IPS-18a (cell line): ENCODE measurements at regions not wholly inside any gene's neighbourhood (a gene's known extent, or its start where the extent isn't known, plus 50 kb on each side); places are given as distances from the start of the nearest gene placed in this dataset.

Experiments
- H3K27ac ChIP-seq: one replicate; pipeline ENCODE4 v1.5.1; 2013; ENCODE audit warnings: low read length
- H3K27me3 ChIP-seq: one replicate; pipeline ENCODE4 v1.6.1; 2013; ENCODE audit warnings: mild to moderate bottlenecking, low read length; ENCODE audit not compliant: control insufficient read depth, insufficient read depth
- H3K36me3 ChIP-seq: one replicate; pipeline ENCODE4 v1.6.1; 2013; ENCODE audit warnings: low read depth, low read length; ENCODE audit not compliant: control insufficient read depth
- H3K4me1 ChIP-seq: one replicate; pipeline ENCODE4 v1.6.1; 2013; ENCODE audit warnings: low read depth, low read length; ENCODE audit not compliant: control insufficient read depth
- H3K4me3 ChIP-seq: one replicate; pipeline ENCODE4 v1.5.1; 2013; ENCODE audit warnings: low read length
- H3K9ac ChIP-seq: one replicate; pipeline ENCODE4 v1.6.1; 2013; ENCODE audit warnings: mild to moderate bottlenecking, low read length, moderate library complexity
- H3K9me3 ChIP-seq: one replicate; pipeline ENCODE4 v1.6.1; 2013; ENCODE audit warnings: low read depth, low read length; ENCODE audit not compliant: control insufficient read depth

DNA sequence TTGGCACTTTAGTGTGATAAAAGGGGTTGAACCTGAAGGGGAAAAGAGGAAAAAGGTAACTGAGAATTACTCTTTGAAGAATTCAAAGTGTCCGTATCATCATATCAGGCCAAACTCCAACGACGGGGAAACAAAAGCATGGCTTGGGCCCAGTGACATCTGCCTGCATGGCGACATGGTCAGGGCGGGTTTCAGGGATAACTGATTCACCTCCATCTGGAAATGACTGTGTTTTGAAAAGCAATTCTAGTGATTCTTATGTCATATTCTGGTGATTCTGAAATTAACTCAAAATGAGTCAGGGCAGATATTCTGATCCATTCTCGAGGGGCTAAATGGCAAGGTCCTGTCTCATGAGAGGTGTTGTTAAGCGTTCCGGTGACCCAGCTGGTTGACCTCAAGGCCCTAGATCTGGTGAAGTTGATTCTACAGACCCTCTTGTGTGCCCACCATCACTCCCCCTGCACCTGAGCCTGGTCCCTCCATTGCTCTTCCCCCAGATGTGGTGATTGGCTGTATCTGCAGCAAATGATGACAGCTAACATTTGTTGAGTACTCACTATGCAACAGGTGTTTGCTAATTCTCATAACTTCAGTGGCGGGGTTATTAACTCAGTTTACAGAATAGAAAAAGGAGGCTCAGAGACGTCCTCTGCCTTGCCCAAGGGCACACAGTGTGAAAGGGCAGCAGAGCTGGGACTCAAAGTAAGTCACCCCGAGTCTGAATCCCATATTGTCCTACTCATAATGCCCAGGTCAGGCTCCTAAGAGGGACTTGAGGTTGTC is 251.8 kb downstream of the MAF start:
- H3K27ac ChIP-seq, result no peak overlapping the region
- no peaks in the 10 kb centered on the region for H3K36me3 ChIP-seq
- no peaks in the 10 kb centered on the region for H3K9me3 ChIP-seq
- H3K9ac ChIP-seq, result no peak overlapping the region
- no peak overlapping the region for H3K4me3 ChIP-seq
- H3K4me1 ChIP-seq, result peaks cover 20% of the 10 kb centered on the region
- no peaks in the 10 kb centered on the region for H3K27me3 ChIP-seq

DNA sequence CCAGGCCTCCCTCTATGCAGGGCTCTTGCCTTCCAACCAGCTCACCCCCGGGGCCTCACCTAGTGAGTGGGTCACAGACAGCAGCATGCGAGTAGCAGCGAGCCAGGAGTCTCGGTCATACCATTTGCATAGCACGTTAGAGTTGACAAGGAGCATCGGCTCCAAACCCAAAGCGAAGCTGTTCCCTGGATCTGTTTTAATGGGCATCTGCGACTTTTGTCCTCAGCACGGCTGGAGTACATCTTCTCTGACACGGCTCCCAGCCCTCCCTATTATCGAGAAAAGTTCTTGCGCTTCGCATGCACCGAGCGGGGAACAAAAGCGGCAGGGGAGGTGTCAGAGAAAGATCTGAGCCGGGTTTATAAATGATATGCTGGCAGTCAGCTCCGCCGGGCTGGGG is 253.3 kb downstream of the MAF start:
- H3K9me3 ChIP-seq, result no peaks in the 10 kb centered on the region
- no peak overlapping the region for H3K27ac ChIP-seq
- H3K4me3 ChIP-seq, result no peak overlapping the region
- H3K9ac ChIP-seq, result no peak overlapping the region
- no peaks in the 10 kb centered on the region for H3K27me3 ChIP-seq
- H3K4me1 ChIP-seq, result peaks cover 20% of the 10 kb centered on the region
- H3K36me3 ChIP-seq, result no peaks in the 10 kb centered on the region

DNA sequence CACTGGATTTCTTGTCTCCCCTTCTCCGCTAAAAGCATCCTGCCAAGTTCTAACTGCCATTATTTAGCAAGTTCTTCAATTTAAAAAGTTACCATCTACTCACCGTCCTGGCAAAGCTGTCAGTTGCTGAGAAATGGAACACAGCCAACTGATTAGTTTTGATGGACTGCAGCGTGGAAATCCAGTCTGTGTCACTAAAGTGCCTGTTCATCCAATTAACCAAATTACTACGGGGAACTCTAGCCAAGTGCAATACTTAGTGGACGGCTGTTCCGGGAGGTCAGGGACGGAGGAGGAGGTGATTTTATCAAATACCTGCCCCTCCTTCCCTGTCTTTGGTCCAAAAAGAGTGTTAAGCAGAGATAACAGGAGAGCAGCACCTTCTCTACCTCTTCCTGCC is 260.7 kb downstream of the MAF start:
- Histone ChIP-seq H3K9me3 (no peaks in the 10 kb centered on the region), H3K9ac (no peak overlapping the region), H3K36me3 (no peaks in the 10 kb centered on the region), H3K27me3 (no peaks in the 10 kb centered on the region), H3K4me3 (no peak overlapping the region), H3K4me1 (no peaks in the 10 kb centered on the region), H3K27ac (no peak overlapping the region)

DNA sequence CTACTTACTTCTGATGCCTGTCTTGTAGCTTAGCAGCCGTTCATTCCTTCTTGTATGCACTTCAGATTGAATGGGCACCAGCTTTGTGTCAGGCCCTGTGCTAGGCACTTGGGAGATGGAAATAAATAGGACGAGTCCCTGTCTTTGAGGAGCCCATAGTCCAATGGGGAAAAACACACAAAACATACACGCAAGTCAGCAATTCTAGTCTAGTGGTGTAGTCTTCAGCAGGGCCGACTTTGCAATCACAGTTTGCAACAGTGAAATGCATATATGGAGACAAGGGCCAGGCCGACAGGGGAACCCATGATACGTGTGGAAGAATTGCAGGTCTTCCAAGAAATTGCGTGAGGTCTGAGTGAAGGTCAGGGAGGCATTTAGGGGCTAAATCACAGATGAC is 262.6 kb downstream of the MAF start:
- Histone ChIP-seq H3K9me3 (no peaks in the 10 kb centered on the region), H3K36me3 (no peaks in the 10 kb centered on the region), H3K27me3 (no peaks in the 10 kb centered on the region), H3K4me3 (no peak overlapping the region), H3K9ac (no peak overlapping the region), H3K27ac (no peak overlapping the region), H3K4me1 (no peaks in the 10 kb centered on the region)

DNA sequence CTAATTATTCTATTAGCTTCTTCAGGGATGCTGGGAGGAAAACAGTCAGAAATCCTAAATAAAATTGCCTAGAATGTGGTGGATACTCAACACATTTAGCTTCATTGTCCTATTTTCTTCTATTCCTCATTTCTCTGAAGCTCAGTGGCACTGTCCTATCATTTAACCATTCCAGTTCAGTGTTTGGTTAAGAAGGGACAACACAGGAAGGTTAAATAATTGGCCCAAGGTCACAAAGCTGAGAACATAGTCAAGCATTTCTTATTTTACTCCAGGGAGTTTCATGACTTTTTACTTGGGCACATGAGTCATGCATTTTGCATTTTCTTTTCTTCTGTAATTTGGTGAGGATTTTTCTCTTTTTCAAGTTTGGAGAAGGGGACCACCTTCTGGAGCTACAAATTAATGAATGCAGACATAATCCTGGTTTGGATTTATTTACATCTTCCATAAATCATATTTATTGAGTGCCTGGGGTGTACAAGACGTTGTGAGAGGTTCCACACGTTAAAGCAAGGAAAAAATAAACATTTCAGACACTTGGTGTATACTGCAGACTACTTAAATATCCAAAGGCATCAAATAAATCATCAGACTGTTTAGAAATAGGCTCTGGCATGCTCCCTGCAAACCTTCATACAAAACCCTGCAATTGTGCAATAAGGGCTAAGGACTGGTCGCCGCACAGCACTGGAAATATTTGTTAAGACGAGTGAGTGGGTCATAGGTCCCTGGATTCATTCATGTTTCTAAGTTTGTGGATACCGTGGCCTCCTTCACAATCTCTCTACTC is 263.9 kb downstream of the MAF start:
- no peaks in the 10 kb centered on the region for H3K9me3 ChIP-seq
- no peak overlapping the region for H3K9ac ChIP-seq
- H3K4me1 ChIP-seq, result no peaks in the 10 kb centered on the region
- H3K27me3 ChIP-seq, result no peaks in the 10 kb centered on the region
- H3K36me3 ChIP-seq, result no peaks in the 10 kb centered on the region
- H3K27ac ChIP-seq, result no peak overlapping the region
- no peak overlapping the region for H3K4me3 ChIP-seq

DNA sequence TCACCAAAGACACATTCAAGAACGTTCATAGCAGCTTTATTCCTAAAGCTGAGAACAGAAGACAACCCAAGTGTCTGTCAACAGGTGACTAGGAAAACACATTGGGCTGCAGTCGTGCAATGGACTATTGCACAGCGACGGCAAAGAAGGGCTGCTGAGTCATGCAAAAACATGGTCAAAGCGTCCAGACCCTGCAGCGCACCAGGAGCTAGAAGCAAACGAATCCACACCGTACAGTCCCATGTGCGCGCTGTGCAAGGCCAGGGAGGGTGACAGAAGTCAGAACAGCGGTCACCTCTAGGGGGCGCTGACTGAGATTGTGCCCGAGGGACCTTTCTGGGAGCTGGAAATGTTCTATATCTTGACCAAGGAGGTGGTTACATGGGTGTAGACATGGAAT is 266.4 kb downstream of the MAF start:
- no peak overlapping the region for H3K27ac ChIP-seq
- no peak overlapping the region for H3K4me3 ChIP-seq
- H3K27me3 ChIP-seq, result no peaks in the 10 kb centered on the region
- no peaks in the 10 kb centered on the region for H3K9me3 ChIP-seq
- no peaks in the 10 kb centered on the region for H3K36me3 ChIP-seq
- peaks cover 4% of the 10 kb centered on the region for H3K4me1 ChIP-seq
- H3K9ac ChIP-seq, result no peak overlapping the region

DNA sequence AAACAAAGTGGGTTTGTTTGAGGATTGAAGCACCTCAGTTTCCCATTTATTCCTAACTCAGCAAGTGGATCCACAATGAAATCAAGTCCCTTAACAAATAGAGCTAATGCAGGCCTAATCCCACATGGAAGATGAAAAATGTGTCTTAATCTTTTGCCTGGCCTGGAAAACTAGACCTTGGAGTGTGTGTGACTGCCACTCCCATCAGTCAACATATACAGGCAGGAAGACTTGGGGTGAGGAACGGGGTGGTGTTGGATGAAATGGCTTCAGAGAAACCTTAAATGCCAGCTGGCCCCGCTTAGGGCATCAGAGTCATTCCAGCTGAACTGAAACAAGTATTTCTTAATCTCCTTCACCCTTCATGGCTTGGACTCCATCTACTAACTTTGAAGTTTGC is 269.5 kb downstream of the MAF start:
- Histone ChIP-seq H3K36me3 (no peaks in the 10 kb centered on the region), H3K4me3 (no peak overlapping the region), H3K27me3 (no peaks in the 10 kb centered on the region), H3K9me3 (no peaks in the 10 kb centered on the region), H3K4me1 (peaks cover 33% of the 10 kb centered on the region), H3K27ac (no peak overlapping the region), H3K9ac (no peak overlapping the region)

DNA sequence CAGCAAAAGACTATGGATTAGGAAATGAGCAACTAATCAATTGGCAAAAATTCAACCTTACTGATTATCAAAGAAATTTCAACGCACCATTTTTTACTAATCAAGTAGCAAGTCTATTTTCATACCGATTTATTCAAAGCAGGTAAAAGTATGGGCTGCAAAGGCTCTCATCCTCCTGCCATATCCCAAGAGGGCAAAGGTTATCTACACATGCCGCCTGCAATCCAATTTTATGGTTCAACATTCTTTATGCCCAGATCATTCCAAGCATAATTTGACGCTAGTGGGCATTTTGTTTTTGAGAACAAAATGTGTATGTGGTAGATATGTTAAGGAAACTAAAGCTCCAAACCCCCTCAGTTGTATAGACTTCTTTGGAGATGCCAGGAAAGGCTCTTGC is 270.6 kb downstream of the MAF start:
- Histone ChIP-seq H3K27ac (no peak overlapping the region), H3K9me3 (no peaks in the 10 kb centered on the region), H3K9ac (no peak overlapping the region), H3K4me3 (no peak overlapping the region), H3K4me1 (peaks cover 33% of the 10 kb centered on the region), H3K36me3 (no peaks in the 10 kb centered on the region), H3K27me3 (no peaks in the 10 kb centered on the region)

DNA sequence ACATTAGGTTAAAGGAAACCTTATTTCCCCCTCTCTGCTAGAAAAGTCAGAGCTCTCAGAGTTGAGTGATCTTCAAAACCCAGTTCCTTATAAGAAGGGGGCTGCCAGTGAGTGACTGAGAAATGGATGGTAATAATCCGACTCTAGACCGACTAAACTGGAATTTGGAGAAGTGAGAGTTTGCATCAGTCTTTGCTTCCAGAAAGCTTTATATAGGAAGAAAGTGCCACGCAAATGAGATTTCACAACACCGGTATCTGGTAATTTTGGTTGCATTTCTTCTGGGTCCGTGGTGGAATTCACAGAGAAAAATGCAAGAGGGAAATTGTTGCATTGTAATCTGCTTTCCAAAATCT is 271.4 kb downstream of the MAF start:
- Histone ChIP-seq H3K9me3 (no peaks in the 10 kb centered on the region), H3K27me3 (no peaks in the 10 kb centered on the region), H3K36me3 (no peaks in the 10 kb centered on the region), H3K4me1 (peaks cover 33% of the 10 kb centered on the region), H3K4me3 (peak overlapping the region; percentile 29), H3K9ac (no peak overlapping the region), H3K27ac (no peak overlapping the region)

DNA sequence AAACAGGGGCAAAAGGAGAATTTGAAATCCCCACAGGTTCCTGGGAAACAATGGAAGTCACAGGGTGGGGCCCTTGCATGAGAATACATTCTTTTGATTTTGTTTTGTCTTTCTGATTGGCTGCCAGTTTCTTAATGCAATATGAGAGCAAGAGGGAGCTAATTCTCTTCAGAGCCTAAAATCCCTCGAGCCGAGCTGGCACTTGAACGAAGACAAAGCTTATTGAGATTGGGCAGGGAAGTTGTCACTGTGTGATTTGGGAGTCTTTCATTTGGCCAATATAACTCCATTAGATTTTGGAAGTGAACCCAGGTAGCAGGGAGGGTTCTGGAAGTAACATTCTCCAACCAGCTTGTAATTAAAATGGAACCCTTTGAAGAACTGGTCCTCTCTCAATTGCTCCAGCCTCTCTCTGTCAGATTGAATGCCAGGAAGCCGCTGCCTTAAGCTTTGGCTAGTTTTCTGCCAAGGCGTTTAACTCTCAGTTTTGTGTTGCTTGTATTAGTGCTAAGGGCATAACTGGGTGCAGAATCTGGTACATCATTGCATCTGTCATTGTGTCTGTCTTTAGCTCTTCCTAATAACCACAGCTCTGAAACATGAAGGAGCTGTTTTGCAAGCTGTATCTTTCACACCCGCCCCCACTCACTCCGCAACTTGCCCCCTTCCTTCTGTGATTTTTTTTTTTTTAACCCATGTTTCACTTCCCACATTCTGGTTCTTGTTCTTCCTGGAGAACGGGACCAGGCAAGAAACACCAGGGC is 272.0 kb downstream of the MAF start:
- H3K9ac ChIP-seq, result no peak overlapping the region
- peaks cover 33% of the 10 kb centered on the region for H3K4me1 ChIP-seq
- no peaks in the 10 kb centered on the region for H3K9me3 ChIP-seq
- no peaks in the 10 kb centered on the region for H3K36me3 ChIP-seq
- peak overlapping the region; percentile 29 for H3K4me3 ChIP-seq
- H3K27me3 ChIP-seq, result no peaks in the 10 kb centered on the region
- H3K27ac ChIP-seq, result no peak overlapping the region

DNA sequence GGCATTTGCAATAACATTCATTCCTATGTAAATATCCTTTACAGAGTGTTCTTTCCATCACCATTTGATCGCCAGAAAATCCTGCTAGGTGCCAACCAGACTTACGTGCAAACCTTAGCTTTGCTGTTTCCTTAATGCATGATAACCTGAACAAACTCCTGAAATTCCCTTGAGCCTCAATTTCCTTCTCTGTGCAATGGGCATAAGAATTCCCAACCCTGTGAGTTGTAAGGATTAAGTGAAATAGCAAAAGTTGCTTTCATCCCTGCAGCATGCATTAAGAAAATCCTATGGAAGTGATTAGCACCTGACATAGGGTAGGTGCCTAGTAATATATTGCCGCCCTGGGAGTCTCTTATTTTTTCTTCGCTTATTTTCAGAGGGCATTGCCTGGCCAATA is 272.7 kb downstream of the MAF start:
- no peaks in the 10 kb centered on the region for H3K27me3 ChIP-seq

More for the DNA sequence above, 272.7 kb downstream of the MAF start:
- Histone ChIP-seq H3K36me3 (no peaks in the 10 kb centered on the region), H3K9me3 (no peaks in the 10 kb centered on the region), H3K27ac (no peak overlapping the region), H3K9ac (no peak overlapping the region), H3K4me1 (peaks cover 33% of the 10 kb centered on the region), H3K4me3 (peak overlapping the region; percentile 21)
